H1 (cell line): ENCODE measurements at regions not wholly inside any gene's neighbourhood (a gene's known extent, or its start where the extent isn't known, plus 50 kb on each side); places are given as distances from the start of the nearest gene placed in this dataset.

Source experiments
- CTCF ChIA-PET: fragments of 300-600 bp; sonication (Branson Sonifier 250); formaldehyde crosslinking; loops from one replicate; lab custom pipeline; 2021; ENCODE audit not compliant: partially characterized antibody; lab: Charles Lee
- POLR2A ChIA-PET: fragments of 300-600 bp; sonication (Branson Sonifier 250); formaldehyde crosslinking; loops from one replicate; lab custom pipeline; 2021; ENCODE audit warnings: inconsistent platforms; ENCODE audit not compliant: partially characterized antibody; lab: Charles Lee
- DNase-seq, 2 experiments: peaks; one replicate each; pipeline versions ENCODE4 v3.0.0 to v3.0.0-alpha.2; 2010 to 2022; ENCODE audit warnings: low spot score in 2 of 2, low read depth in 1 of 2, mixed read lengths in 1 of 2
- FAIRE-seq: peaks from 2 replicates; lab custom pipeline; 2011; peaks lifted over from hg19 to GRCh38; lab: Jason Lieb, UNC
- H2AFZ ChIP-seq: 2 replicates; pipeline ENCODE4 v1.8.1; 2012; ENCODE audit warnings: low read length, inconsistent platforms
- H2AK5ac ChIP-seq: 2 replicates; pipeline ENCODE4 v1.6.1; 2013; ENCODE audit warnings: low read depth, low read length
- H2BK120ac ChIP-seq: replicated peaks from 2 replicates; pipeline ENCODE3; 2013; ENCODE audit warnings: low read depth, low read length, inconsistent platforms
- H2BK12ac ChIP-seq: 2 replicates; pipeline ENCODE4 v1.6.1; 2013; ENCODE audit warnings: low read depth, low read length
- H2BK15ac ChIP-seq: 2 replicates; pipeline ENCODE4 v1.6.1; 2013; ENCODE audit warnings: low read length
- H2BK20ac ChIP-seq: 2 replicates; pipeline ENCODE4 v1.6.1; 2013; ENCODE audit warnings: low read length
- H2BK5ac ChIP-seq: 2 replicates; pipeline ENCODE4 v1.6.1; 2013; ENCODE audit warnings: low read depth, low read length
- H3K14ac ChIP-seq: 2 replicates; pipeline ENCODE4 v1.6.1; 2013; ENCODE audit warnings: inconsistent platforms; ENCODE audit not compliant: insufficient read length
- H3K18ac ChIP-seq: 2 replicates; pipeline ENCODE4 v1.6.1; 2013; ENCODE audit warnings: low read length; ENCODE audit errors: extremely low read depth
- H3K23ac ChIP-seq: 2 replicates; pipeline ENCODE4 v1.6.1; 2013; ENCODE audit warnings: inconsistent platforms; ENCODE audit not compliant: insufficient read length
- H3K23me2 ChIP-seq: 2 replicates; pipeline ENCODE4 v1.6.1; 2013; ENCODE audit warnings: low read depth, low read length
- H3K27ac ChIP-seq: 2 replicates; pipeline ENCODE4 v1.6.1; 2011; ENCODE audit warnings: low read depth, low read length, inconsistent platforms
- H3K27me3 ChIP-seq, 4 experiments: replicated peaks in 1 of 4; 1 replicate in 1 of 4; 2 replicates in 3 of 4; pipeline versions ENCODE4 v1.6.1 to v1.8.1; 2011 to 2013; ENCODE audit warnings: low read length in 3 of 4, mild to moderate bottlenecking in 3 of 4, inconsistent platforms in 2 of 4, mixed read lengths in 2 of 4, moderate library complexity in 1 of 4; ENCODE audit not compliant: control insufficient read depth in 3 of 4, insufficient read depth in 3 of 4; ENCODE audit errors: extremely low read depth in 1 of 4
- H3K36me3 ChIP-seq, 4 experiments: 2 replicates each; pipeline versions ENCODE4 v1.6.1 to v1.8.1; 2011 to 2013; ENCODE audit warnings: mild to moderate bottlenecking in 4 of 4, low read length in 3 of 4, moderate library complexity in 2 of 4, control low read depth in 1 of 4, inconsistent platforms in 1 of 4; ENCODE audit not compliant: insufficient read depth in 4 of 4, control insufficient read depth in 2 of 4
- H3K4ac ChIP-seq: replicated peaks from 2 replicates; pipeline ENCODE3; 2013; ENCODE audit warnings: low read length, low read depth, mixed read lengths, inconsistent platforms; ENCODE audit not compliant: insufficient read length
- H3K4me1 ChIP-seq, 4 experiments: replicated peaks in 1 of 4; 1 replicate in 1 of 4; 2 replicates in 3 of 4; pipeline versions ENCODE4 v1.6.1 to v1.8.1; 2011 to 2013; ENCODE audit warnings: low read length in 3 of 4, inconsistent platforms in 2 of 4, mixed read lengths in 1 of 4; ENCODE audit not compliant: insufficient read depth in 4 of 4, control insufficient read depth in 3 of 4
- H3K4me2 ChIP-seq, 2 experiments: 2 replicates each; pipeline versions ENCODE4 v1.6.1 to v1.8.1; 2011 to 2013; ENCODE audit warnings: low read depth in 2 of 2, low read length in 2 of 2, control low read depth in 1 of 2, inconsistent platforms in 1 of 2, mild to moderate bottlenecking in 1 of 2; ENCODE audit not compliant: insufficient read depth in 1 of 2
- H3K4me3 ChIP-seq, 4 experiments: fragments of 200-600, 300-600 bp in 1 of 4; sonication (generic), shearing (Covaris generic), sonication (Bioruptor Twin) in 1 of 4; 2 replicates each; pipeline versions ENCODE4 v1.5.1 to v1.8.1; 2011 to 2016; ENCODE audit warnings: low read length in 4 of 4, low read depth in 3 of 4, control low read depth in 2 of 4, inconsistent platforms in 2 of 4, mild to moderate bottlenecking in 2 of 4, mixed read lengths in 1 of 4, moderate library complexity in 1 of 4; ENCODE audit not compliant: insufficient read depth in 2 of 4; ENCODE audit errors: extremely low read depth in 1 of 4
- H3K56ac ChIP-seq: replicated peaks from 2 replicates; pipeline ENCODE3; 2013; ENCODE audit warnings: low read depth, mild to moderate bottlenecking, mixed read lengths, low read length, inconsistent platforms; ENCODE audit not compliant: insufficient read length
- H3K79me1 ChIP-seq: 2 replicates; pipeline ENCODE4 v1.6.1; 2013; ENCODE audit warnings: low read depth, low read length, control low read depth
- H3K79me2 ChIP-seq, 2 experiments: 2 replicates each; pipeline versions ENCODE4 v1.6.1 to v1.8.1; 2012 to 2013; ENCODE audit warnings: low read length in 2 of 2, mild to moderate bottlenecking in 2 of 2, inconsistent platforms in 1 of 2; ENCODE audit not compliant: insufficient read depth in 2 of 2, control insufficient read depth in 1 of 2
- H3K9ac ChIP-seq, 4 experiments: replicated peaks in 1 of 4; 1 replicate in 1 of 4; 2 replicates in 3 of 4; pipeline versions ENCODE4 v1.6.1 to v1.8.1; 2011 to 2013; ENCODE audit warnings: low read depth in 3 of 4, low read length in 3 of 4, control low read depth in 2 of 4, mild to moderate bottlenecking in 2 of 4, moderate library complexity in 2 of 4, inconsistent platforms in 1 of 4; ENCODE audit errors: extremely low read depth in 1 of 4
- H3K9me3 ChIP-seq, 2 experiments: 2 replicates each; pipeline versions ENCODE4 v1.6.1 to v1.8.1; 2012 to 2013; ENCODE audit warnings: mild to moderate bottlenecking in 2 of 2, moderate library complexity in 2 of 2, control low read depth in 1 of 2, inconsistent platforms in 1 of 2, low read depth in 1 of 2, low read length in 1 of 2, mixed read lengths in 1 of 2; ENCODE audit not compliant: insufficient read depth in 2 of 2
- H4K20me1 ChIP-seq, 2 experiments: replicated peaks in 1 of 2; 2 replicates each; pipeline versions ENCODE3 to v1.8.1; 2011 to 2013; ENCODE audit warnings: inconsistent platforms in 2 of 2, low read length in 2 of 2, mild to moderate bottlenecking in 1 of 2; ENCODE audit not compliant: insufficient read depth in 2 of 2, control insufficient read depth in 1 of 2
- H4K5ac ChIP-seq: 2 replicates; pipeline ENCODE4 v1.6.1; 2013; ENCODE audit warnings: low read length, low read depth, mixed read lengths, inconsistent platforms; ENCODE audit not compliant: insufficient read length
- H4K8ac ChIP-seq: 2 replicates; pipeline ENCODE4 v1.8.0; 2013; ENCODE audit warnings: mild to moderate bottlenecking, moderate library complexity, low read length, inconsistent platforms; ENCODE audit not compliant: insufficient read depth; ENCODE audit errors: extremely low read depth
- H4K91ac ChIP-seq: replicated peaks from 2 replicates; pipeline ENCODE3; 2013; ENCODE audit warnings: low read length, mixed read lengths, inconsistent platforms; ENCODE audit not compliant: insufficient read length
- CEBPB ChIP-seq: IDR thresholded peaks from 2 replicates; pipeline ENCODE4 v1.6.1; 2012; ENCODE audit warnings: low read depth, low read length
- CHD2 ChIP-seq: IDR thresholded peaks from 2 replicates; pipeline ENCODE4 v1.6.1; 2012; ENCODE audit warnings: low read length, improper control_type of control experiment
- CREB1 ChIP-seq: IDR thresholded peaks from 2 replicates; pipeline ENCODE4 v1.6.1; 2012; ENCODE audit warnings: inconsistent platforms
- EP300 ChIP-seq, 2 experiments: IDR thresholded peaks; 1 replicate in 1 of 2; 2 replicates in 1 of 2; pipeline ENCODE4 v1.6.1; 2011 to 2012; ENCODE audit warnings: low read depth in 2 of 2, low read length in 2 of 2, mild to moderate bottlenecking in 2 of 2, borderline replicate concordance in 1 of 2, inconsistent platforms in 1 of 2, moderate library complexity in 1 of 2
- GABPA ChIP-seq: IDR thresholded peaks from 2 replicates; pipeline ENCODE4 v1.6.1; 2011; ENCODE audit warnings: mild to moderate bottlenecking, low read length, moderate library complexity, borderline replicate concordance; ENCODE audit not compliant: insufficient read depth
- MAFK ChIP-seq: IDR thresholded peaks from 2 replicates; pipeline ENCODE4 v1.6.1; 2012; ENCODE audit warnings: low read depth, mild to moderate bottlenecking, improper control_type of control experiment, low read length
- PHF8 ChIP-seq: fragments of 200-600 bp; sonication (generic); conservative IDR thresholded peaks from 2 replicates; pipeline ENCODE4 v1.7.1; 2012; ENCODE audit warnings: low read depth, mild to moderate bottlenecking, inconsistent platforms, low read length, moderate library complexity
- RXRA ChIP-seq: IDR thresholded peaks from 2 replicates; pipeline ENCODE4 v1.6.1; 2011; ENCODE audit warnings: low read depth, mild to moderate bottlenecking, low read length, moderate library complexity; ENCODE audit not compliant: insufficient read depth
- SRF ChIP-seq: IDR thresholded peaks from 2 replicates; pipeline ENCODE4 v1.6.1; 2011; ENCODE audit warnings: mild to moderate bottlenecking, low read depth, low read length, moderate library complexity
- ZNF274 ChIP-seq: IDR thresholded peaks from 2 replicates; pipeline ENCODE4 v1.7.0; 2012; ENCODE audit warnings: low read length, borderline replicate concordance; ENCODE audit errors: extremely low read depth
- WGBS, 2 experiments: shearing (Covaris generic) in 1 of 2; methylation state at CpG; one replicate each; pipeline versions ENCODE4 v1.1.6 to v1.1.7; 2013 to 2015; ENCODE audit warnings: low lambda C conversion rate in 2 of 2, mixed read lengths in 2 of 2, inconsistent platforms in 1 of 2, low coverage in 1 of 2, missing lambda C conversion rate in 1 of 2; ENCODE audit not compliant: insufficient replicate concordance in 2 of 2, insufficient coverage in 1 of 2, insufficient read length in 1 of 2; ENCODE audit errors: extremely low coverage in 1 of 2, missing lambda C conversion rate in 1 of 2; 5-methylcytosine and 5-hydroxymethylcytosine counted together
- TF ChIP-seq, protein P1 (sequence below): IDR thresholded peaks from 2 replicates; pipeline ENCODE4 v1.6.1; 2011; ENCODE audit warnings: low read length, improper control_type of control experiment

DNA sequence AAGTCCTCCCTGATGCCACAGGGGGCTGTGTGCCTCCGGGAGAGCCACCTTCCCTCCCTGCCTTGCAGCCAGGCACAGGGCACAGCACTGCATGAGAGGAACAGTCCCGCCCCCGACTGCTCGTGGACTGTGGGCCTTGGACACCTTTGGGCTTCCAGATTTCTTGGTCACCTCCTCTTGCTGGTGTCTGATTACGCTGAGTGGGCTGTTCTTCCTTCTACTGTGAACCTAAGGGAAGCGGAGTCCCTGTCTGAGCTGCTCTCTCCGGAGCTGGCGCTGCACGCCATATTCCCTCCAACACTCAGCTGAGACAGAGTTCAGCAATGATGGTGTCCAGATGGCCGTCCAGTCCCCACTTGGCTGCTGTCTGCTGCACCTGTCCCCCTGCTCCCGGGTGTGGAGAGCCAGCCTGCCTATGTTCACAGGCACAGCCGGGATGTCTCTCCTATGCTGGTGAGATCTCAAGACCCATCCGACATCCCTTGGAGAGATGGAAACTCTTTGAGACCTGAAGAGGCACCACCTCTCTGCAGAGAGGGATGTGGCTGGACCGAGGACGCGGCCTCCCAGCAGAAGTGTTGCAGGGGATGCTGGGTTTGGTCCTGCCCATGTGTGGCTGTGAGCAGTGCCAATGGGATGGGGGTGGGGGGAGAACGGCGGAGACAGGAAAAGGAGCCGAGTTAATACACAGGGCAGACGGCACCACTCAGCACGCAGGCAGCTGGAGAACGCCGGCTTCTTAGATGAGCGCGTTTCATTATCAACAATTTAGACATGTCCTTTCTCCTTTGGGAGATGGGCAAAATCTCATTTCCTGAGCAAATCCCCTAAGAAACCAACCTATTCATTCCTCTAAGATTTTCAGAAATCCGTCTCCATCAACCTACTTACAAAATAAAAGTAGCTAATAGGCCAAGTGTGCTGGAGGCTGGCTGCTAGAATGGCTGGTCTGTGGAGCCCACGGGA is 171.9 kb downstream of the ENGASE start:
- Histone ChIP-seq H3K9me3 (no peaks in the 10 kb centered on the region), H3K23ac (no peak overlapping the region), H2BK20ac (no peak overlapping the region), H3K4ac (no peak overlapping the region), H2BK15ac (peak overlapping the region; percentile 81; the same call in 1 of the 2 replicates), H3K56ac (no peak overlapping the region), H3K79me1 (no peaks in the 10 kb centered on the region), H3K27me3 (peaks cover 0 to 2% (median 0%) of the 10 kb centered on the region in 4 experiments; a peak in 1 of 7 replicates), H3K9ac (no peak overlapping the region), H4K91ac (no peak overlapping the region), H3K4me1 (peaks cover 0 to 6% (median under 1%) of the 10 kb centered on the region in 4 experiments; a peak in 1 of 7 replicates), H3K27ac (no peak overlapping the region), H2BK12ac (0 out of 2 replicates have a peak overlapping the region, but pooled peaks have one; percentile 50), H2BK120ac (no peak overlapping the region), H2AK5ac (no peak overlapping the region), H3K4me3 (no peak overlapping the region), H3K79me2 (no peaks in the 10 kb centered on the region), H4K8ac (peak overlapping the region; percentile 80; the same call in 1 of the 2 replicates), H4K20me1 (no peaks in the 10 kb centered on the region), H4K5ac (no peak overlapping the region), H3K4me2 (no peak overlapping the region), H3K23me2 (no peaks in the 10 kb centered on the region), H2BK5ac (no peak overlapping the region), H3K14ac (no peak overlapping the region), H3K36me3 (no peaks in the 10 kb centered on the region), H3K18ac (no peak overlapping the region), H2AFZ (no peak overlapping the region)
- DNase-seq (no peak), FAIRE-seq (no peak)
- POLR2A ChIA-PET = no interaction called here
- WGBS, 2 experiments = 83% methylated on average over 27 of the region's 27 CpGs; no CpG with 5 or more reads in 1 of the 2 experiments
- CTCF ChIA-PET = interaction anchor here (0.6 to 0.8 kb wide), 4 partner anchors 35 to 142 kb away, joined by 3 read pairs; no protein-coding TSS in a partner anchor
- TF ChIP-seq SRF (no peak), GABPA (no peak), PHF8 (no peak), CEBPB (no peak), CREB1 (no peak), ZNF274 (no peak), CHD2 (no peak), EP300 (IDR thresholded peaks at IDR 0.05; ENCODE audit: borderline replicate concordance in 1 of 2, low read depth in 2 of 2, low read length in 2 of 2) (no peak), MAFK (no peak), RXRA (no peak)
- TF ChIP-seq, protein P1, sequence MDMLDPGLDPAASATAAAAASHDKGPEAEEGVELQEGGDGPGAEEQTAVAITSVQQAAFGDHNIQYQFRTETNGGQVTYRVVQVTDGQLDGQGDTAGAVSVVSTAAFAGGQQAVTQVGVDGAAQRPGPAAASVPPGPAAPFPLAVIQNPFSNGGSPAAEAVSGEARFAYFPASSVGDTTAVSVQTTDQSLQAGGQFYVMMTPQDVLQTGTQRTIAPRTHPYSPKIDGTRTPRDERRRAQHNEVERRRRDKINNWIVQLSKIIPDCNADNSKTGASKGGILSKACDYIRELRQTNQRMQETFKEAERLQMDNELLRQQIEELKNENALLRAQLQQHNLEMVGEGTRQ = no peak
